ENCODE measurements at regions not wholly inside any gene's neighbourhood (a gene's known extent, or its start where the extent isn't known, plus 50 kb on each side); places are given as distances from the start of the nearest gene placed in this dataset.
"Not testable (repeated sequence)": the region's sequence is repeated elsewhere in the genome, so short reads cannot be mapped to it uniquely, and the experiment has no call there.

DNA sequence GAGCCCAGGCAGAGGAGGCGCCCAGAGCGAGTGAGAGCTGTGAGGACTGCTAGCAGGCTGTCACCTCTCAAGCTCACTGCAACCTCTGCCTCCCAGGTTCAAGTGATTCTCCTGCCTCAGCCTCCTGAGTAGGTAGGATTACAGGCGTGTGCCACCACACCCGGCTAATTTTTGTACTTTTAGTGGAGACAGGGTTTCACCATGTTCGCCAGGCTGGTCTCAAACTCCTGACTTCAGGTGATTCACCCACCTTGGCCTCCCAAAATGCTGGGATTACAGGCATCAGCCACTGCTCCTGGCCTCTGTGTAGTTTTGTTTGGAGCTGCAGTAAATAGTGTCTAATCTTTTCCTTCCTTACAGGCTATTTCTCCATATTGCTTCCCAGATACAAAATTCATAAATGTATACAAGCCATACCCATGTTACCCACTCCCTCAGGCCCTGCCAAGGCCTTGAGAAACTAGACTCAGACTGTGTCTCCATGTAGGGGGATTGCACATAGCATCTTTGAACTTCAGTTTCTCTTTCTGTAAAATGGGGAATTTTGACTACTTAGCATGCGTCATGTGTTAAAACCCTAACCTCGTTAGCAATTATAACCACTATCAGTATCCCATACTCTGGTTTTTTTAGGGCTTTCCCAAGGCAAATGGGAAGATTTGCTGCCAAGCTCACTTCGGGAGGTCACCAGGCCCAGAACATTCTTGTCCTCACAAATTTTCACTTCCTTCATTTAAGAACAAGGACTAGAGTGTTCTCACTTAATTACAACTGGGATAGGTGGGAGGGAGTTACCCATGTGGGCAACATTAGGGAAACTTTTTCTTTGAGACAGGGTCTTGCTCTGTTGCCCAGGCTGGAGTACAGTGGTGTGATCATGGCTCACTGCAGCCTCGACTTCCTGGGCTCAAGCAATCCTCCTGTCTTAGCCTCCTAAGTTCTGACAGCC lies 67.3 kb upstream of the DDR1 start:
- Mint-ChIP-seq H3K27ac (peak overlapping the region; percentile 99), H3K9me3 (peaks cover 17% of the 10 kb centered on the region), H3K4me3 (peak overlapping the region; percentile 66), H3K4me1 (ENCODE audit: low read depth) (peaks cover 82% of the 10 kb centered on the region), H3K36me3 (ENCODE audit: low read depth) (peaks cover 56% of the 10 kb centered on the region), H3K27me3 (ENCODE audit: insufficient read depth) (no peaks in the 10 kb centered on the region)
- intact Hi-C loops (cut with micrococcal nuclease): loop anchor here (1.0 kb wide), 1 partner anchor 80 kb away; no protein-coding TSS in a partner anchor
- no peak for DNase-seq (ENCODE audit: low spot score)

DNA sequence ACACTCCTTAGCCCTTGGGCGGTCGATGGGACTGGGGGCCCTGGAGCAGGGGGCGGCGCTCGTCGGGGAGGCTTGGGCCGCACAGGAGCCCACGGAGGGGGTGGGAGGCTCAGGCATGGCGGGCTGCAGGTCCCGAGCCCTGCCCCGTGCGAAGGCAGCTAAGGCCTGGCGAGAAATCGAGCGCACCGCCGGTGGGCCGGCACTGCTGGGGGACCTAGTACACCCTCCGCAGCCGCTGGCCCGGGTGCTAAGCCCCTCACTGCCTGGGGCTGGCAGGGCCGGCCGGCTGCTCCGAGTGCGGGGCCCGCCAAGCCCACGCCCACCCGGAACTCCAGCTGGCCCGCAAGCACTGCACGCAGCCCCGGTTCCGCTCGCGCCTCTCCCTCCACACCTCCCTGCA lies 68.0 kb upstream of the DDR1 start:
- intact Hi-C loops (cut with micrococcal nuclease); DNase-seq (ENCODE audit: low spot score); H3K4me3 Mint-ChIP-seq; H3K27me3 Mint-ChIP-seq (ENCODE audit: insufficient read depth): not testable (repeated sequence)
- Mint-ChIP-seq H3K4me1 (ENCODE audit: low read depth) (peaks cover 82% of the 10 kb centered on the region), H3K9me3 (peaks cover 21% of the 10 kb centered on the region), H3K27ac (peak overlapping the region; percentile 45), H3K36me3 (ENCODE audit: low read depth) (peaks cover 54% of the 10 kb centered on the region)

DNA sequence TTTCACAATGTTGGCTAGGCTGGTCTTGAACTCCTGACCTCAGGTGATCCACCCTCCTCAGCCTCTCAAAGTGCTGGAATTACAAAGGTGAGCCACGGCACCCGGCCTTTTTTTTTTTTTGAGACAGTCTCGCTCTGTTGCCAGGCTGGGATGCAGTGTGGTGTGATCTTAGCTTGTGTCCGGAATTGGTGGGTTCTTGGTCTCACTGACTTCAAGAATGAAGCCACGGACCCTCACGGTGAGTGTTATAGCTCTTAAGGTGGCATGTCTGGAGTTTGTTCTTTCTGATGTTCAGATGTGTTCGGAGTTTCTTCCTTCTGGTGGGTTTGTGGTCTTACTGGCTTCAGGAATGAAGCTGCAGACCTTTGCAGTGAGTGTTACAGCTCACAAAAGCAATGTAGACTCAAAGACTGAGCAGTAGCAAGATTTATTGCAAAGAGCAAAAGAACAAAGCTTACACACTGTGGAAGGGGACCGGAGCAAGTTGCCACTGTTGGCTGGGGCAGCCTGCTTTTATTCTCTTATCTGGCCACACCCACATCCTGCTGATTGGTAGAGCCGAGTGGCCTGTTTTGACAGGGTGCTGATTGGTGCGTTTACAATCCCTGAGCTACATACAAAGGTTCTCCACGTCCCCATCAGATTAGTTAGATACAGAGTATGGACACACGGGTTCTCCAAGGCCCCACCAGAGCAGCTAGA lies 69.1 kb upstream of the DDR1 start:
- H3K27me3 Mint-ChIP-seq (ENCODE audit: insufficient read depth); intact Hi-C loops (cut with micrococcal nuclease); DNase-seq (ENCODE audit: low spot score): not testable (repeated sequence)
- peaks cover 21% of the 10 kb centered on the region for H3K9me3 Mint-ChIP-seq
- H3K36me3 Mint-ChIP-seq (ENCODE audit: low read depth): peaks cover 49% of the 10 kb centered on the region
- peaks cover 86% of the 10 kb centered on the region for H3K4me1 Mint-ChIP-seq (ENCODE audit: low read depth)
- peak overlapping the region; percentile 99 for H3K27ac Mint-ChIP-seq
- H3K4me3 Mint-ChIP-seq: peak overlapping the region; percentile 41

DNA sequence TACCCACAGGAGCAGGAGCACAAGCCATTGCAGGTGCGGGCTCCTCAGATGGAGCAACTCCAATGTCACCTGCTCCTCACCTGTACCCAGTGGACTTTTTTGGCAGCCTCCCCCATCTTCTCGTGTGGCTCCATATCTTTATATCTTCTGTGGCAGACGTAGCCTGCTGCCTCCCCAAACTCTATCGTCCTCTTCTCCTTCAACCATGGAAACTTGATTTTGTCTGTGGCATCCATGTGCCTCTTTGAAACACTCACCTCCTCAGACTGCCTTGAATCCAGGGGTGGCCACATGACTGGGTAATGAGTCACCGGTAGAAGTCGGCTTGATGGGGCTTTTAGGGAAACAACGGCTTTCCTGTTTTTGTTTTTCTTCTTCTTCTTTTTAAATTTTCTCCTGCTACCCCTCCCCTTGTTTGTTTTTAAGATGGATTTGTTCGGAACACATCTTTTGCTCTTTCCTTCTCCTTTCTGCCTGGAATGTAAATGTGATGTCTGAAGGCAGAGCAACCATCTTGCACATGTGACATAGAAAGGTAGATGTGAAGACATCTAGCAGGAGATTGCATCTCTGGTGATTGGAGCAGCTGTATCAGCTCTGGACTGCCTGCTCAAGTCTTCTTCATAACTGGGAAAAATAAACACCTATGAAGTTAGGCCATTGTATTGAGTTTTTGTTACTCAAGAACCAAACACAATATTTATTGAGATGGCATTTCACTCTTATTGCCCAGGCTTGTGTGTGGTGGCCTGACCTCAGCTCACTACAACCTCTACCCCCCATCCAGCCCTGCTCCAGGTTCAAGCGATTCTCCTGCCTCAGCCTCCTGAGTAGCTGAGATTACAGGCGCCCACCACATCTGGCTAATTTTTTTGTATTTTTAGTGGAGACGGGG lies 69.9 kb upstream of the DDR1 start:
- Mint-ChIP-seq H3K36me3 (ENCODE audit: low read depth) (peaks cover 44% of the 10 kb centered on the region), H3K4me3 (peak overlapping the region; percentile 72), H3K27ac (peak overlapping the region; percentile 99), H3K27me3 (ENCODE audit: insufficient read depth) (peaks cover 1% of the 10 kb centered on the region), H3K4me1 (ENCODE audit: low read depth) (peaks cover 86% of the 10 kb centered on the region), H3K9me3 (peaks cover 21% of the 10 kb centered on the region)
- DNase-seq (ENCODE audit: low spot score): peak; percentile 47
- intact Hi-C loops (cut with micrococcal nuclease): loop anchor here (1.0 to 5.0 kb wide), 4 partner anchors 45 to 383 kb away; partner anchors contain the start of genes MRPS18B and PPP1R10

DNA sequence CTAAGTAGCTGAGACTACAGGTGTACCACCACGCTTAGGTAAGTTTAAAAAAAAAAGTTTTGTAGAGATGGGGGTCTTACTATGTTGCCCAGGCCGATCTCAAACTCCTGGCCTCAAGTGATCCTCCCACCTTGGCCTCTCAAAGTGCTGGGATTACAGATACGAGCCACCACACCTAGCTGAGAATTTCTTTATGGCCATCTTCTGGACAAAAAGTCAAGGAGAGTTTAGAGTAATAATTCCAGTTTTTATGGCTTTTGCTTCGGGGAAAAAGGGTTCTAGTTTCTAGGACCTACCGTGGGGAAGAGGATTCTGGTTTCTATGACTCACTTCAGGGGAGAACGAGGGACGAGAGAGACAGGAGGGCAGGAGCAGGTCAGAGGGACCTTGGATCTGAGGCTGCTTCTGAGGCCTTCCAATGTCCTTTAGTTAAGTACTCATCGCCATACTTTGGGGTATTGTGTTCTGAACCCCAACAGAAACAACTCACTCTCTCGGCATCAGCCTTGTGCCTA lies 69.3 kb upstream of the IER3 start:
- Mint-ChIP-seq H3K9me3 (peaks cover 21% of the 10 kb centered on the region), H3K4me1 (ENCODE audit: low read depth) (peaks cover 82% of the 10 kb centered on the region), H3K36me3 (ENCODE audit: low read depth) (peaks cover 40% of the 10 kb centered on the region), H3K27ac (peak overlapping the region; percentile 99), H3K4me3 (peak overlapping the region; percentile 72), H3K27me3 (ENCODE audit: insufficient read depth) (peaks cover 2% of the 10 kb centered on the region)
- intact Hi-C loops (cut with micrococcal nuclease): loop anchor here (1.0 to 5.0 kb wide), 4 partner anchors 44 to 384 kb away; partner anchors contain the start of genes MRPS18B and PPP1R10
- DNase-seq (ENCODE audit: low spot score): no peak

DNA sequence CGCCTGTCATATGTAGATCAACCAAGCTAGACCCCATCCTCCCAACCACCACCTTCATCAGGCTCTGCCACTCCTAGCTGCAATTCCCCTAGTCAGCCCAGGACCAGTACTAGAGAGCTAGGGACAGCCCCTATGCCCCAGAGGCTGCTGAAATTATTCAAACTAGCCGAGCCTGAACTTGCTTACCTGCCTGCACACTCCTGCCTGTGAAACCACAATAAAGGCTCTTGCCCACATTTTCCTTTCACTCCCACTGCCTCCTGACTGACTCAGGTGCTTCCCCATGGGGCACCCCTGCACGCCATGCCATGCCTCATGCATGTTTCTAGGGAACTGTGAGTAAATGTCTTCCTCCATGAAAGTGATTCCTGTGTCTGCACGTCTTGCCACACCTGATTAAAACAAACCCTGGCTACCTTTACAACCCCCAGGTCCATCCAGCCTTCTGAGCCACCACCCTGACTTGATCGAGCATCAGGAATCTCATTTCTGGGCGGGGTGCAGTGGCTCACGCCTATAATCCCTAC lies 66.5 kb upstream of the IER3 start:
- H3K9me3 Mint-ChIP-seq: peaks cover 13% of the 10 kb centered on the region
- peaks cover 62% of the 10 kb centered on the region for H3K4me1 Mint-ChIP-seq (ENCODE audit: low read depth)
- intact Hi-C loops (cut with micrococcal nuclease): loop anchor here (1.0 to 5.0 kb wide), 8 partner anchors 8 to 386 kb away; partner anchors contain the start of genes MRPS18B and PPP1R10
- peaks cover 36% of the 10 kb centered on the region for H3K36me3 Mint-ChIP-seq (ENCODE audit: low read depth)
- H3K4me3 Mint-ChIP-seq: peak overlapping the region; percentile 34
- peak overlapping the region; percentile 99 for H3K27ac Mint-ChIP-seq
- DNase-seq (ENCODE audit: low spot score): peak; percentile 53
- peaks cover 4% of the 10 kb centered on the region for H3K27me3 Mint-ChIP-seq (ENCODE audit: insufficient read depth)

DNA sequence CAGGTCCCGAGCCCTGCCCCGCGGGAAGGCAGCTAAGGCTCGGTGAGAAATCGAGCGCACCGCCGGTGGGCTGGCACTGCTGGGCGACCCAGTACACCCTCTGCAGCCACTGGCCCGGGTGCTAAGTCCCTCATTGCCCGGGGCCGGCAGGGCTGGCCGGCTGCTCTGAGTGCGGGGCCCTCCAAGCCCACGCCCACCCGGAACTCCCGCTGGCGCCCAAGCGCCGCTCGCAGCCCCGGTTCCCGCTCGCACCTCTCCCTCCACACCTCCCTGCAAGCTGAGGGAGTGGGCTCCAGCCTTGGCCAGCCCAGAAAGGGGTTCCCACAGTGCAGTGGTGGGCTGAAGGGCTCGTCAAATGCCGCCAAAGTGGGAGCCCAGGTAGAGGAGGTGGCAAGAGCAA lies 63.2 kb upstream of the IER3 start:
- H3K27me3 Mint-ChIP-seq (ENCODE audit: insufficient read depth); intact Hi-C loops (cut with micrococcal nuclease); DNase-seq (ENCODE audit: low spot score); H3K27ac Mint-ChIP-seq; H3K4me3 Mint-ChIP-seq: not testable (repeated sequence)
- H3K9me3 Mint-ChIP-seq: peaks cover 11% of the 10 kb centered on the region
- peaks cover 34% of the 10 kb centered on the region for H3K36me3 Mint-ChIP-seq (ENCODE audit: low read depth)
- peaks cover 51% of the 10 kb centered on the region for H3K4me1 Mint-ChIP-seq (ENCODE audit: low read depth)

DNA sequence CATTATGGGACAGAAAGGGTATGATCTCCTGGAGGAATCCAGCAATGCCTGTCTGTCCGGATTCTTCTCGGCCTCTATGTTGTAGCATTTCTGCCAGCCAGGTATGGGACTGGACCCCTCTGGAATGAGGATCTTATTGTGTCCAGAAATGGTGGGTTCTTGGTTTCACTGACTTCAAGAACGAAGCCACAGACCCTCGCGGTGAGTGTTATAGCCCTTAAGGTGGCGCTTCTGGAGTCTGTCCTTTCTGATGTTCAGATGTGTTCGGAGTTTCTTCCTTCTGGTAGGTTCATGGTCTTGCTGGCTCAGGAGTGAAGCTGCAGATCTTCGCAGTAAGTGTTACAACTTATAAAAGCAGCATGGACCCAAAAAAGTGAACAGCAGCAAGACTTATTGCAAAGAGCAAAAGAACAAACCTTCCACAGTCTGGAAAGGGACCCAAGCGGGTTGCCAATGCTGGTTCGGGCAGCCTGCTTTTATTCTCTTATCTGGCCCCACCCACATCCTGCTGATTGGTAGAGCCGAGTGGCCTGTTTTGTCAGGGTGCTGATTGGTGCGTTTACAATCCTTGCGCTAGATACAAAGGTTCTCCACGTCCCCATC lies 62.3 kb upstream of the IER3 start:
- Mint-ChIP-seq H3K27ac (no peak overlapping the region), H3K27me3 (ENCODE audit: insufficient read depth) (peaks cover 5% of the 10 kb centered on the region), H3K4me3 (no peak overlapping the region), H3K4me1 (ENCODE audit: low read depth) (peaks cover 49% of the 10 kb centered on the region), H3K9me3 (peaks cover 5% of the 10 kb centered on the region), H3K36me3 (ENCODE audit: low read depth) (peaks cover 29% of the 10 kb centered on the region)
- no peak for DNase-seq (ENCODE audit: low spot score)
- intact Hi-C loops (cut with micrococcal nuclease): no loop called here

DNA sequence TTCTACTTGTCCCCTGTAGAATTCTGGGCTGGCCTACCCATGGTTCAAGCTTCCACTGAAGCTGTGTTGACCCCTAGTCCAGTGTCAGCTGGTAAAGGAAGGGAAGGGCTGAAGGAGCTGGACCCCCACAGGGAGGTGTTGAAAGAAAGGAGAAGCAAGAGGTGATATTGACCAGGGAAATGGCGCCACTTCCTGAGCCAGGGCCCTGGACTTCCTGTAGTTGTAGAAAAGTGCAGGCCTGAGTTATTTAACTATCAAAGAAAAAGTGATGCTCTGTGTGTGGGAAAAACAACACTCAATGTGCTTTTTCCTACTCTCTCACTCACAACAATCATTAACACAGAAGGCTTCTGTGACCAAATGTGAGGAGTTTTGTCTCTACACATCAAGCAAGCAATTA lies 60.0 kb upstream of the IER3 start:
- H3K9me3 Mint-ChIP-seq: peaks cover 4% of the 10 kb centered on the region
- H3K27me3 Mint-ChIP-seq (ENCODE audit: insufficient read depth): peaks cover 7% of the 10 kb centered on the region
- no peak overlapping the region for H3K4me3 Mint-ChIP-seq
- H3K4me1 Mint-ChIP-seq (ENCODE audit: low read depth): peaks cover 26% of the 10 kb centered on the region
- H3K27ac Mint-ChIP-seq: no peak overlapping the region
- peaks cover 29% of the 10 kb centered on the region for H3K36me3 Mint-ChIP-seq (ENCODE audit: low read depth)
- intact Hi-C loops (cut with micrococcal nuclease): no loop called here
- no peak for DNase-seq (ENCODE audit: low spot score)

DNA sequence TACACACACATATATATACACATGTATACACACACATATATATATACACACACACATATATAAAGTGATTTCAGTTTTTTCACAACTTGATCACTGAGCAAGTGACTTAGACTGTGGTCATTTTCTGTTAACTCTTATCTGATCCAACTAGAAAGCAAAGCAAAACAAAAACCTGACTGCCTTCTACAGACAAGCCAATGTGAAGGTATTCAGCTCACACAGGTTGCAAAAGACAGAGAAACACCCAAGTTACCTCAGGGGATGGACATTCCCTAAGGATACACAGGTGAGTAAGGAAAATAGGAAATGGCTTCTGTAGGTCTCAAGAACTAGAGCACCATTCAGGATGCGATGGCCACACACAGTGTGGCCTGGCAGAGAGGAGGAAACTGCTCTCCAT lies 58.4 kb upstream of the IER3 start:
- H3K4me3 Mint-ChIP-seq: no peak overlapping the region
- peaks cover 5% of the 10 kb centered on the region for H3K27me3 Mint-ChIP-seq (ENCODE audit: insufficient read depth)
- H3K9me3 Mint-ChIP-seq: peaks cover 4% of the 10 kb centered on the region
- peaks cover 35% of the 10 kb centered on the region for H3K36me3 Mint-ChIP-seq (ENCODE audit: low read depth)
- DNase-seq (ENCODE audit: low spot score): no peak
- H3K27ac Mint-ChIP-seq: no peak overlapping the region
- intact Hi-C loops (cut with micrococcal nuclease): no loop called here
- peaks cover 24% of the 10 kb centered on the region for H3K4me1 Mint-ChIP-seq (ENCODE audit: low read depth)

DNA sequence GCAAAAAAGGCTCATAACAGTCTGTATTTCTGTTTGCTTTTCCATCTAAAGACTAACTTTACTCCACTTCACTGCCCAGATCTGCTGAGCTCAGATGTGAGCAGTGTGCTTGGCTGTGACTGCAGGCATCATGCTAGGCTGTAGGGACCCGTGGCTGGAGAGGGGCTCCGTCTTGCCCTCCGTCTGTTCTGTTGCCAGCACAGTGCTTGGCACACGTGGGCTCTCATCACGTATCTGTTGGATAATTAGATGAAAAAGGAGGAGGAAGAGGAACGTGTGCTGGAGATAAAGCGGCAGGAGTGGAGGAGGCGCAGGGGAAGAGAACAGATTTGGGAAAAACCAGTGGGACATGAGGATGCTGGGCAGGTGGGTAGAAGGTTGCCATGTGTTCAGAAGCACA lies 57.6 kb upstream of the IER3 start:
- H3K9me3 Mint-ChIP-seq: peaks cover 4% of the 10 kb centered on the region
- peak overlapping the region; percentile 40 for H3K27ac Mint-ChIP-seq
- H3K4me1 Mint-ChIP-seq (ENCODE audit: low read depth): peaks cover 24% of the 10 kb centered on the region
- H3K36me3 Mint-ChIP-seq (ENCODE audit: low read depth): peaks cover 33% of the 10 kb centered on the region
- DNase-seq (ENCODE audit: low spot score): no peak
- intact Hi-C loops (cut with micrococcal nuclease): no loop called here
- no peak overlapping the region for H3K4me3 Mint-ChIP-seq
- H3K27me3 Mint-ChIP-seq (ENCODE audit: insufficient read depth): peaks cover 5% of the 10 kb centered on the region

Measured in activated T-helper 1 cell treated with anti-CD3 and anti-CD28 coated beads, Interleukin-12 subunit alpha, Interleukin-12 subunit beta, Interleukin-2, Interleukin-4 antibody, amounts not matched to agents 30 ng/mL and 10 ng/mL and 1 ng/mL, durations not matched to agents 14 hours and 24 hours and 36 hours (primary cell).